ENCODE measurements at regions not wholly inside any gene's neighbourhood (a gene's known extent, or its start where the extent isn't known, plus 50 kb on each side); places are given as distances from the start of the nearest gene placed in this dataset.

GRCh38 chr5:1744393-1745122, 55.1 kb downstream of the MRPL36 start:
- DNase-seq (ENCODE audit: low read depth), result no peak
- no peak overlapping the region for H3K4me3 ChIP-seq (ENCODE audit: low read length)
- no peak for TF ChIP-seq CTCF (IDR thresholded peaks at IDR 0.05; ENCODE audit: insufficient read depth, low read depth, low read length, missing control alignments)

- no peak overlapping the region for H3K4me3 ChIP-seq (ENCODE audit: low read length)
- no peak for TF ChIP-seq CTCF (IDR thresholded peaks at IDR 0.05; ENCODE audit: insufficient read depth, low read depth, low read length, missing control alignments)
- no peak for DNase-seq (ENCODE audit: low read depth)
Measured at GRCh38 chr5:1743769-1744085, 55.9 kb downstream of the MRPL36 start.

- H3K4me3 ChIP-seq (ENCODE audit: low read length), result no peak overlapping the region
- DNase-seq (ENCODE audit: low read depth), result no peak
- TF ChIP-seq CTCF (IDR thresholded peaks at IDR 0.05; ENCODE audit: insufficient read depth, low read depth, low read length, missing control alignments), result no peak
Measured at GRCh38 chr5:1743061-1743768, 56.4 kb downstream of the MRPL36 start.

- TF ChIP-seq CTCF (IDR thresholded peaks at IDR 0.05; ENCODE audit: insufficient read depth, low read depth, low read length, missing control alignments), result peak; percentile 64
- no peak overlapping the region for H3K4me3 ChIP-seq (ENCODE audit: low read length)
- peak; percentile 48 for DNase-seq (ENCODE audit: low read depth)
Measured at GRCh38 chr5:1737790-1738405, 61.7 kb downstream of the MRPL36 start.

GRCh38 chr5:1736889-1737711, 62.5 kb downstream of the MRPL36 start:
- H3K4me3 ChIP-seq (ENCODE audit: low read length), result no peak overlapping the region
- TF ChIP-seq CTCF (IDR thresholded peaks at IDR 0.05; ENCODE audit: insufficient read depth, low read depth, low read length, missing control alignments), result no peak
- no peak for DNase-seq (ENCODE audit: low read depth)

- no peak for DNase-seq (ENCODE audit: low read depth)
- TF ChIP-seq CTCF (IDR thresholded peaks at IDR 0.05; ENCODE audit: insufficient read depth, low read depth, low read length, missing control alignments), result no peak
- H3K4me3 ChIP-seq (ENCODE audit: low read length), result no peak overlapping the region
Measured at GRCh38 chr5:1736065-1736464, 63.6 kb downstream of the MRPL36 start.
